Glomerular endothelial cell (primary cell): ENCODE measurements at regions not wholly inside any gene's neighbourhood (a gene's known extent, or its start where the extent isn't known, plus 50 kb on each side); places are given as distances from the start of the nearest gene placed in this dataset.
"Not testable (repeated sequence)": the region's sequence is repeated elsewhere in the genome, so short reads cannot be mapped to it uniquely, and the experiment has no call there.

Experiments
- DNase-seq: peaks from one replicate; pipeline ENCODE4 v3.0.0-alpha.2; 2011; ENCODE audit warnings: low read depth, low spot score; ENCODE audit errors: extremely low read depth

- DNase-seq: no peak
Observed at GRCh38 chr7:149569726-149570422, 72.3 kb upstream of the ZNF746 start.

- no peak for DNase-seq
Observed at GRCh38 chr7:149569025-149569725, 71.6 kb upstream of the ZNF746 start.

- no peak for DNase-seq
Observed at GRCh38 chr7:149568218-149568617, 70.6 kb upstream of the ZNF746 start.

GRCh38 chr7:149566103-149566502 lies 68.5 kb upstream of the ZNF746 start:
- no peak for DNase-seq

GRCh38 chr7:149565096-149565382 lies 67.4 kb upstream of the ZNF746 start:
- DNase-seq: no peak

- DNase-seq: no peak
Observed at GRCh38 chr7:149564340-149565095, 66.9 kb upstream of the ZNF746 start.

- no peak for DNase-seq
Observed at GRCh38 chr7:149562602-149563001, 65.0 kb upstream of the ZNF746 start.

- DNase-seq: no peak
Observed at GRCh38 chr7:149561072-149561471, 63.5 kb upstream of the ZNF746 start.

- DNase-seq: no peak
Observed at GRCh38 chr7:149559711-149560110, 62.1 kb upstream of the ZNF746 start.

- DNase-seq: no peak
Observed at GRCh38 chr7:149558149-149558861, 60.7 kb upstream of the ZNF746 start.

- not testable (repeated sequence) for DNase-seq
Observed at GRCh38 chr7:149556525-149556924, 58.9 kb upstream of the ZNF746 start.

- not testable (repeated sequence) for DNase-seq
Observed at GRCh38 chr7:149554821-149555220, 57.2 kb upstream of the ZNF746 start.

- not testable (repeated sequence) for DNase-seq
Observed at GRCh38 chr7:149553991-149554390, 56.4 kb upstream of the ZNF746 start.

- DNase-seq: no peak
Observed at GRCh38 chr7:149552799-149553198, 55.2 kb upstream of the ZNF746 start.
